ENCODE measurements at regions not wholly inside any gene's neighbourhood (a gene's known extent, or its start where the extent isn't known, plus 50 kb on each side); places are given as distances from the start of the nearest gene placed in this dataset.
"Not testable (repeated sequence)": the region's sequence is repeated elsewhere in the genome, so short reads cannot be mapped to it uniquely, and the experiment has no call there.

- no peak overlapping the region for H3K27ac Mint-ChIP-seq
- no peaks in the 10 kb centered on the region for H3K36me3 Mint-ChIP-seq
- DNase-seq (ENCODE audit: low spot score) (no peak), ATAC-seq (no peak)
- H3K4me1 Mint-ChIP-seq (ENCODE audit: low read depth in 2 of 2), result no peaks in the 10 kb centered on the region
- H3K27me3 Mint-ChIP-seq, result peaks cover 9 to 11% of the 10 kb centered on the region in 2 donors
- H3K9me3 Mint-ChIP-seq, result no peaks in the 10 kb centered on the region
- no peak overlapping the region for H3K4me3 Mint-ChIP-seq
These were observed 278.3 kb upstream of the ZNF32 start for GRCh38 chr10:43926875-43927406.

- H3K36me3 Mint-ChIP-seq, result no peaks in the 10 kb centered on the region
These were observed 277.7 kb upstream of the ZNF32 start for GRCh38 chr10:43926371-43926770.

GRCh38 chr10:43925793-43926192 is 277.1 kb upstream of the ZNF32 start:
- ATAC-seq (no peak), DNase-seq (ENCODE audit: low spot score) (no peak)
- peaks cover 9 to 11% of the 10 kb centered on the region in 2 donors for H3K27me3 Mint-ChIP-seq
- no peaks in the 10 kb centered on the region for H3K36me3 Mint-ChIP-seq
- no peak overlapping the region for H3K27ac Mint-ChIP-seq
- H3K4me1 Mint-ChIP-seq (ENCODE audit: low read depth in 2 of 2), result no peaks in the 10 kb centered on the region
- no peaks in the 10 kb centered on the region for H3K9me3 Mint-ChIP-seq
- H3K4me3 Mint-ChIP-seq, result no peak overlapping the region

More at GRCh38 chr10:43926371-43926770, 277.7 kb upstream of the ZNF32 start:
- Mint-ChIP-seq H3K4me3 (no peak overlapping the region), H3K9me3 (no peaks in the 10 kb centered on the region), H3K27me3 (peaks cover 9 to 11% of the 10 kb centered on the region in 2 donors), H3K4me1 (ENCODE audit: low read depth in 2 of 2) (no peaks in the 10 kb centered on the region), H3K27ac (no peak overlapping the region)
- ATAC-seq (no peak), DNase-seq (ENCODE audit: low spot score) (no peak)

GRCh38 chr10:43923328-43923727 is 274.6 kb upstream of the ZNF32 start:
- no peaks in the 10 kb centered on the region for H3K9me3 Mint-ChIP-seq
- DNase-seq (ENCODE audit: low spot score) (no peak), ATAC-seq (no peak)
- H3K36me3 Mint-ChIP-seq, result no peaks in the 10 kb centered on the region
- H3K27me3 Mint-ChIP-seq, result peaks cover 0 to 7% of the 10 kb centered on the region in 2 donors
- H3K27ac Mint-ChIP-seq, result no peak overlapping the region
- H3K4me1 Mint-ChIP-seq (ENCODE audit: low read depth in 2 of 2), result no peaks in the 10 kb centered on the region
- no peak overlapping the region for H3K4me3 Mint-ChIP-seq

DNA sequence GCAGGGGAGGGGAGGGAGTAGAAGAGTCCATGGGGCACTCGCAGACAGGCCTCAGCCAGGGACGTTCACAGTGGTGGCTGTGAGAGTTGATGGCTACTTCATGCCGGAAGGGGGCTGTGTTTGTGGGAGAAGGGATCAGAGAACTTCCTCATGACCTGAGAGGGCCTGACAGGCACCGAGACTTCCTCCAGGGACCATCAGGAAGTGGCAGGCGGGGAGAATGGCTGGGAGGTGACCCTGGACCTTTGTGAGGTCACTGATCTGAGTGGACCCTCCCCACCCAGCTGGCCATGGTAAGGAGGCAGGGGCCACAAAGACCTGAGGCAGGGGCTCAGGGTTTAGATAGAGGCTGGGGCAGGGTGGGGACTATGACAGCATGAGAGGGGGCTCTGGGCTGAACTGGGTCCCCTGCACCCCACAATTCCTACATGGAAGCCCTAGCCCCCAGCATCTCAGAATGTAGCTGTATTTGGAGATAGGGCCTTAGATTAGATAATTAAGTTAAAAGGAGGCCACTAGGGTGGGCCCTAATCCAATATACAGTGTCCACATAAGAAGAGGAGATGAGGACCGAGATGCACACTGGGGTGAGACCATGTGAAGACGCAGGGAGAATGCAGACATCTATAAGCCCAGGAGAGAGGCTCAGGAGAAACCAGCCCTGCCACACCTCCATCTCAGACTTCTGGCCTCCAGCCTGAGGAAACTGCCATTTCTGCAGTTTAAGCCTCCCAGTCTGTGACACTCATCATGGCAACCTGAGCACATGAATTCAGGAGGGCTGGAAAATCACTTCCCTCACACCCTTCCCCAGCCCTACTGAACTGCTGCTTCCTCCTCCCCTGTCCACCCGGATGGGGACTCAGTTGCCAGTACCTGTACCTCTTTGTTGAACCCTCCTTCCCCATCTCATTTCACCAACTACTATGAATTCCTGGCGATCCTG is 273.9 kb upstream of the ZNF32 start:
- Mint-ChIP-seq H3K36me3 (peaks cover 3% of the 10 kb centered on the region), H3K27me3 (peaks cover 0 to 4% of the 10 kb centered on the region in 2 donors), H3K4me3 (no peak overlapping the region), H3K4me1 (ENCODE audit: low read depth in 2 of 2) (peaks cover 3 to 5% of the 10 kb centered on the region in 2 donors), H3K27ac (no peak overlapping the region), H3K9me3 (no peaks in the 10 kb centered on the region)
- DNase-seq (ENCODE audit: low spot score), result no peak
- no peak for ATAC-seq

DNA sequence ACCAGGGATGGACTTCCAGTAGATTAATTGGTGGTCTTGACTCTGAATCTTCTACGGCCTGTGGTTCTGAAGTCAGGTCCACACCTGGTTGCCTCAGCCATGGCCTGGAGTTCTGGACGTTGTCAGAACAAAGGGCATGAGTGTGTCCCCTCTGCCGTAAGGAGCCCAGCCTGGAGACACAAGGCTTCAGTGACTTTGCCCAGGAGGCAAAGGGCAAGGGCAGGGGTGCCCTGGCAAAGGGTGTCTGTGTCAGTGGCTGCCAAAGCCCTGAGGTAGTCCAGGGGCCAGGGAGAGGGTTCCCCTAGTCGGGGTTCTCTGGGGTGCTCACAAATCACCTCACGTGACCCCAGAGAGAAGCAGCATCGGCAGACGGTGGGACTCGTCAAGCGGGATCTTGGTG is 273.2 kb upstream of the ZNF32 start:
- no peak overlapping the region for H3K4me3 Mint-ChIP-seq

GRCh38 chr10:43921478-43921877 is 272.8 kb upstream of the ZNF32 start:
- no peaks in the 10 kb centered on the region for H3K9me3 Mint-ChIP-seq
- DNase-seq (ENCODE audit: low spot score), result no peak
- peaks cover 4 to 7% of the 10 kb centered on the region in 2 donors for H3K4me1 Mint-ChIP-seq (ENCODE audit: low read depth in 2 of 2)
- no peak for ATAC-seq
- no peak overlapping the region for H3K4me3 Mint-ChIP-seq
- peaks cover 6% of the 10 kb centered on the region for H3K36me3 Mint-ChIP-seq
- H3K27ac Mint-ChIP-seq, result no peak overlapping the region
- no peaks in the 10 kb centered on the region for H3K27me3 Mint-ChIP-seq

More for the DNA sequence above, 273.2 kb upstream of the ZNF32 start:
- no peak for DNase-seq (ENCODE audit: low spot score)
- Mint-ChIP-seq H3K9me3 (no peaks in the 10 kb centered on the region), H3K27me3 (no peaks in the 10 kb centered on the region), H3K4me1 (ENCODE audit: low read depth in 2 of 2) (peaks cover 4 to 7% of the 10 kb centered on the region in 2 donors), H3K36me3 (peaks cover 6% of the 10 kb centered on the region), H3K27ac (no peak overlapping the region)
- ATAC-seq, result no peak

- not testable (repeated sequence) for ATAC-seq; H3K4me1 Mint-ChIP-seq (ENCODE audit: low read depth in 2 of 2); H3K9me3 Mint-ChIP-seq; H3K27me3 Mint-ChIP-seq; H3K4me3 Mint-ChIP-seq; H3K27ac Mint-ChIP-seq; DNase-seq (ENCODE audit: low spot score); H3K36me3 Mint-ChIP-seq
These were observed 271.6 kb upstream of the ZNF32 start for GRCh38 chr10:43920236-43920758.

DNA sequence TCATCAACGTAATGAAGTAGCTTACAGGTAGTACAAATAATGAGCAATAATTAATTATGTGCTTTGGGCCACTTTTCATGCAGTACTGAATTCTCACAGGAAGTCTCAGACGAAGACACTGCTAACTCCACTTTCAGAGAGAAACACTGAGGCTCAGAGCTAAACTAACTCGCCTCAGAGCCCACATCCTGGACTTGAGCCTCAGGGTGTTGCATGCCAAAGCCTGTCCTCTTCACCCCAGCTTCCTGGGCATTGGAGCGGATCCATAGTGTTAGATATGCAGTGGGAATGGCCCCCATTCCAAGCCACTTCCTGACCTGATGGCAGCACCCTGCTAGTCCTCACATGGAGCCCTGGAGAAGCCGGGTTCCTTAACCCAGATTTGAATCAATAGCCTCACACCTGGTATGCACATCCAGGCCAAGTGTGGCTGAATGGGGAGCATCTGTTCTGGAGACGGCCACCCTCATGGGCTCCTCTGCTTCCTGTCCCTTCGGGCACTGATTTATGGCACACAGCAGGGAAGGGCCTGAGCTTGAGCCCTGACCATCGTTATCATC is 265.1 kb upstream of the ZNF32 start:
- H3K4me1 Mint-ChIP-seq (ENCODE audit: low read depth in 2 of 2), result peaks cover 30 to 36% of the 10 kb centered on the region in 2 donors
- H3K27ac Mint-ChIP-seq, result no peak overlapping the region
- H3K4me3 Mint-ChIP-seq, result no peak overlapping the region
- H3K9me3 Mint-ChIP-seq, result no peaks in the 10 kb centered on the region
- ATAC-seq (peak in 1 of 2 donors; percentile 73), DNase-seq (ENCODE audit: low spot score) (no peak)
- peaks cover 6% of the 10 kb centered on the region for H3K36me3 Mint-ChIP-seq
- H3K27me3 Mint-ChIP-seq, result no peaks in the 10 kb centered on the region

DNA sequence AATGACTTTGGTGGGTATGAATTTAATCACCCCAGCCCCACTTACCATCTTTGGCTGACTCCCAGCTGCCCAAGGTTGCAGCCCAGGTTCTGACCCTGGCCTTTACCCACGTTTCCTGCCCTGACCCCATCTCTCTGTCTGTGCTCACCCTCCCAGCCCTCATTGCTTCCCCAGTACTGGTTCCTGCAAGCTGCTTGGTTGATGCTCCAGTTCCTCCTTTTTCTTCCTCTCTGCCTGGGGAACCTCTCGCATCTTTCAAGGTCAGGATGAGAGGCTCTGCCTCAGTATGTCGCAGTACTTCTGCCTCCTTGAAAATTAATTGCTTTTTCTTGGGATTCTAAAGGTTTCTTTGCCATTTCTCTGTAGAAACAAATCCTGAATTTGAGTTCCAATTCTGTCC is 263.8 kb upstream of the ZNF32 start:
- H3K9me3 Mint-ChIP-seq, result no peaks in the 10 kb centered on the region
- no peak for ATAC-seq
- H3K27ac Mint-ChIP-seq, result peak overlapping the region in 1 of 2 donors; percentile 10
- no peaks in the 10 kb centered on the region for H3K27me3 Mint-ChIP-seq
- peaks cover under 1% of the 10 kb centered on the region for H3K36me3 Mint-ChIP-seq
- H3K4me1 Mint-ChIP-seq (ENCODE audit: low read depth in 2 of 2), result peaks cover 23 to 32% of the 10 kb centered on the region in 2 donors
- no peak for DNase-seq (ENCODE audit: low spot score)
- H3K4me3 Mint-ChIP-seq, result no peak overlapping the region

- H3K9me3 Mint-ChIP-seq, result no peaks in the 10 kb centered on the region
- no peaks in the 10 kb centered on the region for H3K36me3 Mint-ChIP-seq
- peaks cover 10 to 20% of the 10 kb centered on the region in 2 donors for H3K27me3 Mint-ChIP-seq
- H3K27ac Mint-ChIP-seq, result no peak overlapping the region
- ATAC-seq (no peak), DNase-seq (ENCODE audit: low spot score) (no peak)
- peaks cover 0 to 3% of the 10 kb centered on the region in 2 donors for H3K4me1 Mint-ChIP-seq (ENCODE audit: low read depth in 2 of 2)
- no peak overlapping the region for H3K4me3 Mint-ChIP-seq
These were observed 257.8 kb upstream of the ZNF32 start for GRCh38 chr10:43906490-43906889.

DNA sequence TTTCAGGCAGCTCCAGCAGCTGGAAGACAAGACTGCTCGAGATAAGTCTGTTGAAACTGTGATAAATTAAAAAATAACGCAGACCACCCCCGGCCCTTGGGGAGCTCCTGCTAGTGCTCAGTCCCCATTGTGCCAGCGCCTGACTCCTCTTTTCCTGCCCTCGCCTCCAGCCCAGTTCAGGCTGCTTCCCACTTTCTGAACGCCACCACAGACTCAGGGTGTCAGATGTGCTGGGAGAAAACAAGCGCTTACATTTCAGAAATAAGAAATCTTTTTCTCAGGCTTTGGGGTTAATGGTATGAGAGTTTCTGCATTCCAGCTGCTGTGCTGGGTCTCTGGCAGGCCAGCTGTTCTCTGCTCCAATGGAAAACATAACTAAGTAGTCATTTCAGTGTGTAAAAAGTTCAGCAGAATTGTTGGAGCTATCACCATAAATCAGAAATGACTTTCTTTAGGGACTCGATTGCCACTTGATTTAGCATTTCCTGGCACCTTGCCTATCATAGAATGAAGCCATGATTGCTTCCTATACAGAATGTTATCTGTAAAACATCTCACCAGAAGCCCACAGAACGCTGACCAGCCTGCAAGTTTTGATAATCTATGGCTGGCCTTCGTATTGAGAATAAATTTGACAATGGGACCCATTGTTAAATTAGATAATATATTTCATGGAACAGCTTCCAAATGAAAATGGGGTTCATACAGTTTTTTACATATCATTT is 257.0 kb upstream of the ZNF32 start:
- peaks cover 10 to 20% of the 10 kb centered on the region in 2 donors for H3K27me3 Mint-ChIP-seq

GRCh38 chr10:43904844-43905243 is 256.2 kb upstream of the ZNF32 start:
- Mint-ChIP-seq H3K4me1 (ENCODE audit: low read depth in 2 of 2) (no peaks in the 10 kb centered on the region), H3K36me3 (no peaks in the 10 kb centered on the region), H3K9me3 (no peaks in the 10 kb centered on the region), H3K27ac (no peak overlapping the region), H3K27me3 (peaks cover 10 to 20% of the 10 kb centered on the region in 2 donors), H3K4me3 (no peak overlapping the region)
- ATAC-seq (no peak), DNase-seq (ENCODE audit: low spot score) (no peak)

More for the DNA sequence above, 257.0 kb upstream of the ZNF32 start:
- H3K36me3 Mint-ChIP-seq, result no peaks in the 10 kb centered on the region
- H3K4me3 Mint-ChIP-seq, result no peak overlapping the region
- no peak for DNase-seq (ENCODE audit: low spot score)
- no peaks in the 10 kb centered on the region for H3K9me3 Mint-ChIP-seq
- no peaks in the 10 kb centered on the region for H3K4me1 Mint-ChIP-seq (ENCODE audit: low read depth in 2 of 2)
- H3K27ac Mint-ChIP-seq, result no peak overlapping the region
- ATAC-seq, result no peak

Measured in natural killer cell treated with Interleukin-12 subunit alpha and Interleukin-12 subunit beta and Interleukin-15 and Interleukin-18, amount 100 ng/mL, for 72 hours (primary cell).